H1 (cell line): ENCODE measurements at regions not wholly inside any gene's neighbourhood (a gene's known extent, or its start where the extent isn't known, plus 50 kb on each side); places are given as distances from the start of the nearest gene placed in this dataset.

Experiments used
- CTCF ChIA-PET: fragments of 300-600 bp; sonication (Branson Sonifier 250); formaldehyde crosslinking; loops from one replicate; lab custom pipeline; 2021; ENCODE audit not compliant: partially characterized antibody; lab: Charles Lee
- POLR2A ChIA-PET: fragments of 300-600 bp; sonication (Branson Sonifier 250); formaldehyde crosslinking; loops from one replicate; lab custom pipeline; 2021; ENCODE audit warnings: inconsistent platforms; ENCODE audit not compliant: partially characterized antibody; lab: Charles Lee
- DNase-seq, 2 experiments: peaks; one replicate each; pipeline versions ENCODE4 v3.0.0 to v3.0.0-alpha.2; 2010 to 2022; ENCODE audit warnings: low spot score in 2 of 2, low read depth in 1 of 2, mixed read lengths in 1 of 2
- FAIRE-seq: peaks from 2 replicates; lab custom pipeline; 2011; peaks lifted over from hg19 to GRCh38; lab: Jason Lieb, UNC
- H2AFZ ChIP-seq: 2 replicates; pipeline ENCODE4 v1.8.1; 2012; ENCODE audit warnings: low read length, inconsistent platforms
- H2AK5ac ChIP-seq: 2 replicates; pipeline ENCODE4 v1.6.1; 2013; ENCODE audit warnings: low read depth, low read length
- H2BK120ac ChIP-seq: replicated peaks from 2 replicates; pipeline ENCODE3; 2013; ENCODE audit warnings: low read depth, low read length, inconsistent platforms
- H2BK12ac ChIP-seq: 2 replicates; pipeline ENCODE4 v1.6.1; 2013; ENCODE audit warnings: low read depth, low read length
- H2BK15ac ChIP-seq: 2 replicates; pipeline ENCODE4 v1.6.1; 2013; ENCODE audit warnings: low read length
- H2BK20ac ChIP-seq: 2 replicates; pipeline ENCODE4 v1.6.1; 2013; ENCODE audit warnings: low read length
- H2BK5ac ChIP-seq: 2 replicates; pipeline ENCODE4 v1.6.1; 2013; ENCODE audit warnings: low read depth, low read length
- H3K14ac ChIP-seq: 2 replicates; pipeline ENCODE4 v1.6.1; 2013; ENCODE audit warnings: inconsistent platforms; ENCODE audit not compliant: insufficient read length
- H3K18ac ChIP-seq: 2 replicates; pipeline ENCODE4 v1.6.1; 2013; ENCODE audit warnings: low read length; ENCODE audit errors: extremely low read depth
- H3K23ac ChIP-seq: 2 replicates; pipeline ENCODE4 v1.6.1; 2013; ENCODE audit warnings: inconsistent platforms; ENCODE audit not compliant: insufficient read length
- H3K23me2 ChIP-seq: 2 replicates; pipeline ENCODE4 v1.6.1; 2013; ENCODE audit warnings: low read depth, low read length
- H3K27ac ChIP-seq: 2 replicates; pipeline ENCODE4 v1.6.1; 2011; ENCODE audit warnings: low read depth, low read length, inconsistent platforms
- H3K27me3 ChIP-seq, 4 experiments: replicated peaks in 1 of 4; 1 replicate in 1 of 4; 2 replicates in 3 of 4; pipeline versions ENCODE4 v1.6.1 to v1.8.1; 2011 to 2013; ENCODE audit warnings: low read length in 3 of 4, mild to moderate bottlenecking in 3 of 4, inconsistent platforms in 2 of 4, mixed read lengths in 2 of 4, moderate library complexity in 1 of 4; ENCODE audit not compliant: control insufficient read depth in 3 of 4, insufficient read depth in 3 of 4; ENCODE audit errors: extremely low read depth in 1 of 4
- H3K36me3 ChIP-seq, 4 experiments: 2 replicates each; pipeline versions ENCODE4 v1.6.1 to v1.8.1; 2011 to 2013; ENCODE audit warnings: mild to moderate bottlenecking in 4 of 4, low read length in 3 of 4, moderate library complexity in 2 of 4, control low read depth in 1 of 4, inconsistent platforms in 1 of 4; ENCODE audit not compliant: insufficient read depth in 4 of 4, control insufficient read depth in 2 of 4
- H3K4ac ChIP-seq: replicated peaks from 2 replicates; pipeline ENCODE3; 2013; ENCODE audit warnings: low read length, low read depth, mixed read lengths, inconsistent platforms; ENCODE audit not compliant: insufficient read length
- H3K4me1 ChIP-seq, 4 experiments: replicated peaks in 1 of 4; 1 replicate in 1 of 4; 2 replicates in 3 of 4; pipeline versions ENCODE4 v1.6.1 to v1.8.1; 2011 to 2013; ENCODE audit warnings: low read length in 3 of 4, inconsistent platforms in 2 of 4, mixed read lengths in 1 of 4; ENCODE audit not compliant: insufficient read depth in 4 of 4, control insufficient read depth in 3 of 4
- H3K4me2 ChIP-seq, 2 experiments: 2 replicates each; pipeline versions ENCODE4 v1.6.1 to v1.8.1; 2011 to 2013; ENCODE audit warnings: low read depth in 2 of 2, low read length in 2 of 2, control low read depth in 1 of 2, inconsistent platforms in 1 of 2, mild to moderate bottlenecking in 1 of 2; ENCODE audit not compliant: insufficient read depth in 1 of 2
- H3K4me3 ChIP-seq, 4 experiments: fragments of 200-600, 300-600 bp in 1 of 4; sonication (generic), shearing (Covaris generic), sonication (Bioruptor Twin) in 1 of 4; 2 replicates each; pipeline versions ENCODE4 v1.5.1 to v1.8.1; 2011 to 2016; ENCODE audit warnings: low read length in 4 of 4, low read depth in 3 of 4, control low read depth in 2 of 4, inconsistent platforms in 2 of 4, mild to moderate bottlenecking in 2 of 4, mixed read lengths in 1 of 4, moderate library complexity in 1 of 4; ENCODE audit not compliant: insufficient read depth in 2 of 4; ENCODE audit errors: extremely low read depth in 1 of 4
- H3K56ac ChIP-seq: replicated peaks from 2 replicates; pipeline ENCODE3; 2013; ENCODE audit warnings: low read depth, mild to moderate bottlenecking, mixed read lengths, low read length, inconsistent platforms; ENCODE audit not compliant: insufficient read length
- H3K79me1 ChIP-seq: 2 replicates; pipeline ENCODE4 v1.6.1; 2013; ENCODE audit warnings: low read depth, low read length, control low read depth
- H3K79me2 ChIP-seq, 2 experiments: 2 replicates each; pipeline versions ENCODE4 v1.6.1 to v1.8.1; 2012 to 2013; ENCODE audit warnings: low read length in 2 of 2, mild to moderate bottlenecking in 2 of 2, inconsistent platforms in 1 of 2; ENCODE audit not compliant: insufficient read depth in 2 of 2, control insufficient read depth in 1 of 2
- H3K9ac ChIP-seq, 4 experiments: replicated peaks in 1 of 4; 1 replicate in 1 of 4; 2 replicates in 3 of 4; pipeline versions ENCODE4 v1.6.1 to v1.8.1; 2011 to 2013; ENCODE audit warnings: low read depth in 3 of 4, low read length in 3 of 4, control low read depth in 2 of 4, mild to moderate bottlenecking in 2 of 4, moderate library complexity in 2 of 4, inconsistent platforms in 1 of 4; ENCODE audit errors: extremely low read depth in 1 of 4
- H3K9me3 ChIP-seq, 2 experiments: 2 replicates each; pipeline versions ENCODE4 v1.6.1 to v1.8.1; 2012 to 2013; ENCODE audit warnings: mild to moderate bottlenecking in 2 of 2, moderate library complexity in 2 of 2, control low read depth in 1 of 2, inconsistent platforms in 1 of 2, low read depth in 1 of 2, low read length in 1 of 2, mixed read lengths in 1 of 2; ENCODE audit not compliant: insufficient read depth in 2 of 2
- H4K20me1 ChIP-seq, 2 experiments: replicated peaks in 1 of 2; 2 replicates each; pipeline versions ENCODE3 to v1.8.1; 2011 to 2013; ENCODE audit warnings: inconsistent platforms in 2 of 2, low read length in 2 of 2, mild to moderate bottlenecking in 1 of 2; ENCODE audit not compliant: insufficient read depth in 2 of 2, control insufficient read depth in 1 of 2
- H4K5ac ChIP-seq: 2 replicates; pipeline ENCODE4 v1.6.1; 2013; ENCODE audit warnings: low read length, low read depth, mixed read lengths, inconsistent platforms; ENCODE audit not compliant: insufficient read length
- H4K8ac ChIP-seq: 2 replicates; pipeline ENCODE4 v1.8.0; 2013; ENCODE audit warnings: mild to moderate bottlenecking, moderate library complexity, low read length, inconsistent platforms; ENCODE audit not compliant: insufficient read depth; ENCODE audit errors: extremely low read depth
- H4K91ac ChIP-seq: replicated peaks from 2 replicates; pipeline ENCODE3; 2013; ENCODE audit warnings: low read length, mixed read lengths, inconsistent platforms; ENCODE audit not compliant: insufficient read length
- BACH1 ChIP-seq: IDR thresholded peaks from 2 replicates; pipeline ENCODE4 v1.6.1; 2012; ENCODE audit warnings: low read length, improper control_type of control experiment
- CBX5 ChIP-seq: fragments of 300-800, 300-1000 bp; sonication (generic); IDR thresholded peaks from 2 replicates; pipeline ENCODE4 v1.7.1; 2016; ENCODE audit warnings: antibody characterized with exemption, low read length, low read depth
- CBX8 ChIP-seq: fragments of 300-800, 300-1000 bp; sonication (generic); IDR thresholded peaks from 2 replicates; pipeline ENCODE4 v1.7.1; 2016; ENCODE audit warnings: low read depth, low read length, borderline replicate concordance
- CREB1 ChIP-seq: IDR thresholded peaks from 2 replicates; pipeline ENCODE4 v1.6.1; 2012; ENCODE audit warnings: inconsistent platforms
- JUND ChIP-seq: IDR thresholded peaks from 2 replicates; pipeline ENCODE4 v1.6.1; 2011; ENCODE audit warnings: mild to moderate bottlenecking, improper control_type of control experiment, low read length
- KDM1A ChIP-seq: fragments of 200-600, 300-600 bp; sonication (generic); IDR thresholded peaks from 2 replicates; pipeline ENCODE4 v1.7.1; 2016; ENCODE audit warnings: mild to moderate bottlenecking, low read length, borderline replicate concordance
- KDM5A ChIP-seq: fragments of 200-600 bp; IDR thresholded peaks from 2 replicates; pipeline ENCODE4 v1.7.1; 2012; ENCODE audit warnings: mild to moderate bottlenecking, low read length, inconsistent platforms, mixed read lengths
- POLR2AphosphoS5 ChIP-seq: IDR thresholded peaks from 2 replicates; pipeline ENCODE4 v1.6.1; 2011; ENCODE audit warnings: low read depth, low read length
- RFX5 ChIP-seq: IDR thresholded peaks from 2 replicates; pipeline ENCODE4 v1.6.1; 2011; ENCODE audit warnings: low read depth, low read length, improper control_type of control experiment, borderline replicate concordance
- SAP30 ChIP-seq: fragments of 300-600 bp; sonication (generic); IDR thresholded peaks from 2 replicates; pipeline ENCODE4 v1.7.1; 2012; ENCODE audit warnings: low read length, moderate library complexity, mild to moderate bottlenecking, inconsistent platforms; ENCODE audit not compliant: insufficient read depth, insufficient replicate concordance
- SIN3A ChIP-seq, 2 experiments: IDR thresholded peaks in 1 of 2; conservative IDR thresholded peaks in 1 of 2; 2 replicates each; pipeline ENCODE4 v1.6.1; 2011 to 2012; ENCODE audit warnings: low read length in 2 of 2, improper control_type of control experiment in 1 of 2, low read depth in 1 of 2, mild to moderate bottlenecking in 1 of 2
- SRF ChIP-seq: IDR thresholded peaks from 2 replicates; pipeline ENCODE4 v1.6.1; 2011; ENCODE audit warnings: mild to moderate bottlenecking, low read depth, low read length, moderate library complexity
- WGBS, 2 experiments: shearing (Covaris generic) in 1 of 2; methylation state at CpG; one replicate each; pipeline versions ENCODE4 v1.1.6 to v1.1.7; 2013 to 2015; ENCODE audit warnings: low lambda C conversion rate in 2 of 2, mixed read lengths in 2 of 2, inconsistent platforms in 1 of 2, low coverage in 1 of 2, missing lambda C conversion rate in 1 of 2; ENCODE audit not compliant: insufficient replicate concordance in 2 of 2, insufficient coverage in 1 of 2, insufficient read length in 1 of 2; ENCODE audit errors: extremely low coverage in 1 of 2, missing lambda C conversion rate in 1 of 2; 5-methylcytosine and 5-hydroxymethylcytosine counted together
- TF ChIP-seq, protein P1 (sequence below): IDR thresholded peaks from 2 replicates; pipeline ENCODE4 v1.6.1; 2012; ENCODE audit warnings: inconsistent platforms
- TF ChIP-seq, protein P2 (sequence below): IDR thresholded peaks from 2 replicates; pipeline ENCODE4 v1.6.1; 2011; ENCODE audit warnings: low read length, improper control_type of control experiment

DNA sequence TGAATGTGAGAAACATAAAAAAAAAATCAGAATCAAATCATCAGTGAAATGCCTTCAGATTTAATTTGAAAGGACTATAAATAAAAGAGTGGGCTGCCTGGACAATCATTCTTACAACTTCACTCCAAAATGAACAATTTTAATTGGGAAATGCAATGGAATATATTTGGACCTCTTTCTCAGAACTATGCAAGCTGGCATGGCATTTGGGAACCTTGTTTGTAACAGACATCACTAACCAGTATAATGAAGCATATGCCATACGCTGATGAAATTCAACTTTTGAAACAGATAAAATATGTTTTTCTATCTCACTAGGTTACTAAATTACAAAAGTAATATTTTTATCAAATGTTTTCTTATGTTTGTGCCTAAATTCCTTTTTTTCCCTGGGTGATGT is 64.2 kb upstream of the FAM216B start:
- Histone ChIP-seq H3K23ac (no peak overlapping the region), H4K5ac (no peak overlapping the region), H2AFZ (no peak overlapping the region), H3K14ac (no peak overlapping the region), H2BK5ac (no peak overlapping the region), H3K9me3 (no peaks in the 10 kb centered on the region), H4K91ac (no peak overlapping the region), H2BK20ac (no peak overlapping the region), H3K56ac (no peak overlapping the region), H2BK120ac (no peak overlapping the region), H3K9ac (no peak overlapping the region), H3K4ac (no peak overlapping the region), H3K4me3 (no peak overlapping the region), H4K20me1 (no peaks in the 10 kb centered on the region), H4K8ac (no peak overlapping the region), H3K4me1 (no peaks in the 10 kb centered on the region), H3K79me1 (no peaks in the 10 kb centered on the region), H3K36me3 (no peaks in the 10 kb centered on the region), H2BK12ac (no peak overlapping the region), H3K4me2 (no peak overlapping the region), H3K23me2 (no peaks in the 10 kb centered on the region), H3K79me2 (no peaks in the 10 kb centered on the region), H2BK15ac (no peak overlapping the region), H3K18ac (no peak overlapping the region), H2AK5ac (no peak overlapping the region), H3K27ac (no peak overlapping the region), H3K27me3 (no peaks in the 10 kb centered on the region)
- TF ChIP-seq POLR2AphosphoS5: no peak
- no peak for TF ChIP-seq CBX5
- TF ChIP-seq SRF: no peak
- TF ChIP-seq, protein P1, sequence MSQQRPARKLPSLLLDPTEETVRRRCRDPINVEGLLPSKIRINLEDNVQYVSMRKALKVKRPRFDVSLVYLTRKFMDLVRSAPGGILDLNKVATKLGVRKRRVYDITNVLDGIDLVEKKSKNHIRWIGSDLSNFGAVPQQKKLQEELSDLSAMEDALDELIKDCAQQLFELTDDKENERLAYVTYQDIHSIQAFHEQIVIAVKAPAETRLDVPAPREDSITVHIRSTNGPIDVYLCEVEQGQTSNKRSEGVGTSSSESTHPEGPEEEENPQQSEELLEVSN: no peak
- no peak for TF ChIP-seq RFX5
- TF ChIP-seq JUND: no peak
- TF ChIP-seq KDM1A: no peak
- no peak for TF ChIP-seq SIN3A (conservative IDR thresholded peaks at IDR 0.05 in 1 of 2, IDR thresholded peaks at IDR 0.05 in 1 of 2; ENCODE audit: low read depth in 1 of 2, low read length in 2 of 2)
- TF ChIP-seq BACH1: no peak
- no peak for TF ChIP-seq SAP30
- TF ChIP-seq, protein P2, sequence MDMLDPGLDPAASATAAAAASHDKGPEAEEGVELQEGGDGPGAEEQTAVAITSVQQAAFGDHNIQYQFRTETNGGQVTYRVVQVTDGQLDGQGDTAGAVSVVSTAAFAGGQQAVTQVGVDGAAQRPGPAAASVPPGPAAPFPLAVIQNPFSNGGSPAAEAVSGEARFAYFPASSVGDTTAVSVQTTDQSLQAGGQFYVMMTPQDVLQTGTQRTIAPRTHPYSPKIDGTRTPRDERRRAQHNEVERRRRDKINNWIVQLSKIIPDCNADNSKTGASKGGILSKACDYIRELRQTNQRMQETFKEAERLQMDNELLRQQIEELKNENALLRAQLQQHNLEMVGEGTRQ: no peak
- no peak for TF ChIP-seq CBX8
- TF ChIP-seq KDM5A: no peak
- TF ChIP-seq CREB1: no peak
- DNase-seq: no peak
- FAIRE-seq: no peak
- POLR2A ChIA-PET: no interaction called here
- 42% methylated on average over 1 of the region's 1 CpG; no CpG with 5 or more reads in 1 of the 2 experiments for WGBS, 2 experiments
- CTCF ChIA-PET: no interaction called here
